ENCODE measurements at regions not wholly inside any gene's neighbourhood (a gene's known extent, or its start where the extent isn't known, plus 50 kb on each side); places are given as distances from the start of the nearest gene placed in this dataset.

DNA sequence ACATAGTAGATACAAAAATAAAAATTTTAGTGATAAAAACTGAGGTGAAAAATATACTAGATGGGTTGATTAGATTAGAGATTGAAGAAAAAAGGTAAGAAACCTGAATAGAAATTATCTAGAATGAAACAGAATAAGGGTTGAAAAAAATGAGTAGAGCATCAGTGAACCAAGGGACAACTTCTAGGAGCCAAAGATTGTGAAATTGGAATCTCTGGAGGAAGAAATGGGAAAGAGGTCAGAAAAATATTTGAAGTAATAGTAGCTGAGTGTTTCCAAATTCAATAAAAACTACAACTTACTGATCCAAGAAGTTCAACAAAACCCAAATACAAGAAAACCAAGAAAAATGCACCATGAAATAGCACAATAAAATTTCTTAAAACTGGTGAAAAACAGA, 116.6 kb upstream of the STARD4 start (continued):
- no peak for TF ChIP-seq SIX5 (IDR thresholded peaks at IDR 0.05; ENCODE audit: low read depth, low read length, severe bottlenecking)
- TF ChIP-seq STAT1 (conservative IDR thresholded peaks at IDR 0.05) = no peak
- no peak for TF ChIP-seq SRF (IDR thresholded peaks at IDR 0.05; ENCODE audit: low read depth in 2 of 2, low read length in 2 of 2)

DNA sequence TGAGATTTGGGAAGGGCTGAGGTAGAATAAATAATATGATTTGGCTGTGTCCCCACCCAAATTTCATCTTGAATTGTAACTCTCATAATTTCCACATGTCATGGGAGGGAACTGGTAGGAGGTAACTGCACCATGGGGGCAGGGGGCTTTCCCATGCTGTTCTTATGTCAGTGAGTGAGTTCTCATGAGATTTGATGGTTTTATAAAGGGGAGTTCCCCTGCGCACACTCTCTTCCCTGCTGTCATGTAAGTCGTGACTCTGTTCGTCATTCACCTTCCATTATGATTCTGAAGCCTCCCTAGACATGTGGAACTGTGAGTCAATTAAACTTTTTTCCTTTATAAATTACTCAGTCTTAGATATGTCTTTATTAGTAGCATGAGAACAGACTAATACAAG, 115.5 kb upstream of the STARD4 start:
- ChIA-PET CTCF (no interaction called here), SMC1A (ENCODE audit: uncharacterized antibody, unreplicated experiment) (interaction anchor here (1.1 kb wide), 1 partner anchor 11 kb away, joined by 4 read pairs; no protein-coding TSS in a partner anchor), POLR2A (no interaction called here), RAD21 (ENCODE audit: unreplicated experiment) (no interaction called here)
- BruUV-seq (replicated peaks) = no TSS peak
- FAIRE-seq (no peak), ATAC-seq (no peak), DNase-seq (ENCODE audit: low read depth, low spot score) (no peak)
- no peaks in the 10 kb centered on the region for H3K36me3 ChIP-seq (ENCODE audit: control insufficient read depth in 2 of 2, insufficient read depth in 2 of 2, low read length in 1 of 2)
- no peaks in the 10 kb centered on the region for H3K79me2 ChIP-seq (ENCODE audit: control insufficient read depth, insufficient read depth, low read length)
- H3K4me1 ChIP-seq (ENCODE audit: control insufficient read depth, insufficient read depth, low read length) = no peaks in the 10 kb centered on the region
- no peaks in the 10 kb centered on the region for H3K27me3 ChIP-seq (replicated peaks in 1 of 2; ENCODE audit: control insufficient read depth in 2 of 2, insufficient read depth in 2 of 2, low read length in 1 of 2)
- in situ Hi-C loops (cut with MboI) = no loop called here
- TF ChIP-seq, protein P1, sequence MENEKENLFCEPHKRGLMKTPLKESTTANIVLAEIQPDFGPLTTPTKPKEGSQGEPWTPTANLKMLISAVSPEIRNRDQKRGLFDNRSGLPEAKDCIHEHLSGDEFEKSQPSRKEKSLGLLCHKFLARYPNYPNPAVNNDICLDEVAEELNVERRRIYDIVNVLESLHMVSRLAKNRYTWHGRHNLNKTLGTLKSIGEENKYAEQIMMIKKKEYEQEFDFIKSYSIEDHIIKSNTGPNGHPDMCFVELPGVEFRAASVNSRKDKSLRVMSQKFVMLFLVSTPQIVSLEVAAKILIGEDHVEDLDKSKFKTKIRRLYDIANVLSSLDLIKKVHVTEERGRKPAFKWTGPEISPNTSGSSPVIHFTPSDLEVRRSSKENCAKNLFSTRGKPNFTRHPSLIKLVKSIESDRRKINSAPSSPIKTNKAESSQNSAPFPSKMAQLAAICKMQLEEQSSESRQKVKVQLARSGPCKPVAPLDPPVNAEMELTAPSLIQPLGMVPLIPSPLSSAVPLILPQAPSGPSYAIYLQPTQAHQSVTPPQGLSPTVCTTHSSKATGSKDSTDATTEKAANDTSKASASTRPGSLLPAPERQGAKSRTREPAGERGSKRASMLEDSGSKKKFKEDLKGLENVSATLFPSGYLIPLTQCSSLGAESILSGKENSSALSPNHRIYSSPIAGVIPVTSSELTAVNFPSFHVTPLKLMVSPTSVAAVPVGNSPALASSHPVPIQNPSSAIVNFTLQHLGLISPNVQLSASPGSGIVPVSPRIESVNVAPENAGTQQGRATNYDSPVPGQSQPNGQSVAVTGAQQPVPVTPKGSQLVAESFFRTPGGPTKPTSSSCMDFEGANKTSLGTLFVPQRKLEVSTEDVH (IDR thresholded peaks at IDR 0.05; ENCODE audit: low read depth, partially characterized antibody) = no peak
- TF ChIP-seq, protein P2, sequence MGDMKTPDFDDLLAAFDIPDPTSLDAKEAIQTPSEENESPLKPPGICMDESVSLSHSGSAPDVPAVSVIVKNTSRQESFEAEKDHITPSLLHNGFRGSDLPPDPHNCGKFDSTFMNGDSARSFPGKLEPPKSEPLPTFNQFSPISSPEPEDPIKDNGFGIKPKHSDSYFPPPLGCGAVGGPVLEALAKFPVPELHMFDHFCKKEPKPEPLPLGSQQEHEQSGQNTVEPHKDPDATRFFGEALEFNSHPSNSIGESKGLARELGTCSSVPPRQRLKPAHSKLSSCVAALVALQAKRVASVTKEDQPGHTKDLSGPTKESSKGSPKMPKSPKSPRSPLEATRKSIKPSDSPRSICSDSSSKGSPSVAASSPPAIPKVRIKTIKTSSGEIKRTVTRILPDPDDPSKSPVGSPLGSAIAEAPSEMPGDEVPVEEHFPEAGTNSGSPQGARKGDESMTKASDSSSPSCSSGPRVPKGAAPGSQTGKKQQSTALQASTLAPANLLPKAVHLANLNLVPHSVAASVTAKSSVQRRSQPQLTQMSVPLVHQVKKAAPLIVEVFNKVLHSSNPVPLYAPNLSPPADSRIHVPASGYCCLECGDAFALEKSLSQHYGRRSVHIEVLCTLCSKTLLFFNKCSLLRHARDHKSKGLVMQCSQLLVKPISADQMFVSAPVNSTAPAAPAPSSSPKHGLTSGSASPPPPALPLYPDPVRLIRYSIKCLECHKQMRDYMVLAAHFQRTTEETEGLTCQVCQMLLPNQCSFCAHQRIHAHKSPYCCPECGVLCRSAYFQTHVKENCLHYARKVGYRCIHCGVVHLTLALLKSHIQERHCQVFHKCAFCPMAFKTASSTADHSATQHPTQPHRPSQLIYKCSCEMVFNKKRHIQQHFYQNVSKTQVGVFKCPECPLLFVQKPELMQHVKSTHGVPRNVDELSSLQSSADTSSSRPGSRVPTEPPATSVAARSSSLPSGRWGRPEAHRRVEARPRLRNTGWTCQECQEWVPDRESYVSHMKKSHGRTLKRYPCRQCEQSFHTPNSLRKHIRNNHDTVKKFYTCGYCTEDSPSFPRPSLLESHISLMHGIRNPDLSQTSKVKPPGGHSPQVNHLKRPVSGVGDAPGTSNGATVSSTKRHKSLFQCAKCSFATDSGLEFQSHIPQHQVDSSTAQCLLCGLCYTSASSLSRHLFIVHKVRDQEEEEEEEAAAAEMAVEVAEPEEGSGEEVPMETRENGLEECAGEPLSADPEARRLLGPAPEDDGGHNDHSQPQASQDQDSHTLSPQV (IDR thresholded peaks at IDR 0.05) = no peak
- TF ChIP-seq IRF4 (IDR thresholded peaks at IDR 0.05; ENCODE audit: low read depth, low read length) = no peak
- no peak for TF ChIP-seq CBFB (IDR thresholded peaks at IDR 0.05; ENCODE audit: low read depth)
- TF ChIP-seq EP300 (IDR thresholded peaks at IDR 0.05; ENCODE audit: borderline replicate concordance in 1 of 2, control insufficient read depth in 1 of 2, low read depth in 2 of 2, low read length in 2 of 2) = no peak
- no peak for TF ChIP-seq TCF7 (IDR thresholded peaks at IDR 0.05; ENCODE audit: borderline replicate concordance)
- TF ChIP-seq FOS (IDR thresholded peaks at IDR 0.05; ENCODE audit: borderline replicate concordance, extremely low read depth, insufficient read length) = no peak
- no peak for TF ChIP-seq ZNF207 (IDR thresholded peaks at IDR 0.05; ENCODE audit: borderline replicate concordance)
- no peak for TF ChIP-seq IKZF1 (conservative IDR thresholded peaks at IDR 0.05)
- no peak for TF ChIP-seq RAD21 (IDR thresholded peaks at IDR 0.05; ENCODE audit: insufficient read depth, low read depth, low read length)
- TF ChIP-seq, protein P3, sequence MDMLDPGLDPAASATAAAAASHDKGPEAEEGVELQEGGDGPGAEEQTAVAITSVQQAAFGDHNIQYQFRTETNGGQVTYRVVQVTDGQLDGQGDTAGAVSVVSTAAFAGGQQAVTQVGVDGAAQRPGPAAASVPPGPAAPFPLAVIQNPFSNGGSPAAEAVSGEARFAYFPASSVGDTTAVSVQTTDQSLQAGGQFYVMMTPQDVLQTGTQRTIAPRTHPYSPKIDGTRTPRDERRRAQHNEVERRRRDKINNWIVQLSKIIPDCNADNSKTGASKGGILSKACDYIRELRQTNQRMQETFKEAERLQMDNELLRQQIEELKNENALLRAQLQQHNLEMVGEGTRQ (IDR thresholded peaks at IDR 0.05; ENCODE audit: borderline replicate concordance, low read depth, low read length) = no peak
- no peak for TF ChIP-seq POLR2AphosphoS2 (IDR thresholded peaks at IDR 0.05; ENCODE audit: low read depth, low read length)
- no peak overlapping the region for H3K4me3 ChIP-seq
- no peak overlapping the region for H3K4me2 ChIP-seq (ENCODE audit: control insufficient read depth, insufficient read depth)
- intact Hi-C loops (cut with micrococcal nuclease; ENCODE audit: unreplicated experiment) = no loop called here
- no peak overlapping the region for H3K27ac ChIP-seq (ENCODE audit: control insufficient read depth, insufficient read depth)
- 4% methylated on average over 3 of the region's 3 CpGs for WGBS (ENCODE audit: insufficient coverage, insufficient replicate concordance, low lambda C conversion rate, missing lambda C conversion rate)
- H3K9me3 ChIP-seq (replicated peaks; ENCODE audit: control insufficient read depth, insufficient read depth, low read length) = peaks cover 3% of the 10 kb centered on the region; the same call in 2 of the 3 replicates
- no peak overlapping the region for H3K9ac ChIP-seq (ENCODE audit: control insufficient read depth, insufficient read depth, low read length)
- no peaks in the 10 kb centered on the region for H4K20me1 ChIP-seq (ENCODE audit: control insufficient read depth, insufficient read depth)
- no peak overlapping the region for H2AFZ ChIP-seq (ENCODE audit: control insufficient read depth, low read depth, low read length)
